Left lung (tissue), 4 donors: ENCODE measurements at regions not wholly inside any gene's neighbourhood (a gene's known extent, or its start where the extent isn't known, plus 50 kb on each side); places are given as distances from the start of the nearest gene placed in this dataset.

ENCODE experiments used
- ATAC-seq: fragments of 200-7000 bp; cut with Tn5 transposase; one replicate; pipeline ENCODE4 v1.9.1; 2020; ENCODE audit warnings: moderate library complexity
- DNase-seq, 4 donors: peaks; one replicate each; pipeline ENCODE4 v3.0.0-alpha.2; 2013 to 2020
- H3K27ac ChIP-seq, 2 donors: fragments of 200-600 bp; sonication (generic) in 1 of 2; one replicate each; pipeline versions ENCODE4 v1.5.0 to v1.8.0; 2020 to 2021
- H3K27me3 ChIP-seq, 2 donors: fragments of 200-600 bp; sonication (generic) in 1 of 2; one replicate each; pipeline versions ENCODE4 v1.5.0 to v1.8.0; 2020 to 2021
- H3K36me3 ChIP-seq, 2 donors: fragments of 200-600 bp; sonication (generic) in 1 of 2; one replicate each; pipeline versions ENCODE4 v1.5.0 to v1.8.0; 2020 to 2021
- H3K4me1 ChIP-seq, 2 donors: fragments of 200-600 bp; one replicate each; pipeline ENCODE4 v1.8.0; 2021
- H3K4me3 ChIP-seq, 2 donors: fragments of 200-600 bp; sonication (generic) in 1 of 2; one replicate each; pipeline versions ENCODE4 v1.5.0 to v1.8.0; 2020 to 2021; ENCODE audit warnings: mild to moderate bottlenecking in 1 of 2
- H3K9me3 ChIP-seq, 2 donors: fragments of 200-600 bp; sonication (generic) in 1 of 2; one replicate each; pipeline versions ENCODE4 v1.5.0 to v1.8.0; 2020 to 2021
- CTCF ChIP-seq, 2 donors: fragments of 200-600 bp; sonication (generic) in 1 of 2; IDR thresholded peaks; one replicate each; pipeline versions ENCODE4 v1.5.0 to v1.8.0; 2021; ENCODE audit warnings: antibody characterized with exemption in 2 of 2
- intact Hi-C, 2 donors: fragments of 100-400 bp; cut with DNase I; formaldehyde crosslinking; loops; one replicate each; pipeline versions ENCODE4 v1.11.2 to v1.14.2; 2022
- donor health status: DM: no; HTN: yes; CAD: no.
- donor health status: DM: no; HTN: no; CAD: no.

GRCh38 chrX:3449287-3449686 is 102.8 kb upstream of the MXRA5 start:
- no peak for ATAC-seq
- Histone ChIP-seq H3K4me3 (no peak overlapping the region), H3K36me3 (no peaks in the 10 kb centered on the region), H3K9me3 (no peaks in the 10 kb centered on the region), H3K27me3 (no peaks in the 10 kb centered on the region), H3K4me1 (no peaks in the 10 kb centered on the region), H3K27ac (no peak overlapping the region)
- intact Hi-C loops = no loop called here
- TF ChIP-seq CTCF (IDR thresholded peaks at IDR 0.05) = no peak
- DNase-seq = no peak

- no peak for DNase-seq
- Histone ChIP-seq H3K4me1 (no peaks in the 10 kb centered on the region), H3K9me3 (no peaks in the 10 kb centered on the region), H3K4me3 (no peak overlapping the region), H3K27ac (no peak overlapping the region), H3K27me3 (no peaks in the 10 kb centered on the region), H3K36me3 (no peaks in the 10 kb centered on the region)
- intact Hi-C loops = no loop called here
- TF ChIP-seq CTCF (IDR thresholded peaks at IDR 0.05) = no peak
- ATAC-seq = no peak
Measured at GRCh38 chrX:3448563-3448962, 102.1 kb upstream of the MXRA5 start.

DNA sequence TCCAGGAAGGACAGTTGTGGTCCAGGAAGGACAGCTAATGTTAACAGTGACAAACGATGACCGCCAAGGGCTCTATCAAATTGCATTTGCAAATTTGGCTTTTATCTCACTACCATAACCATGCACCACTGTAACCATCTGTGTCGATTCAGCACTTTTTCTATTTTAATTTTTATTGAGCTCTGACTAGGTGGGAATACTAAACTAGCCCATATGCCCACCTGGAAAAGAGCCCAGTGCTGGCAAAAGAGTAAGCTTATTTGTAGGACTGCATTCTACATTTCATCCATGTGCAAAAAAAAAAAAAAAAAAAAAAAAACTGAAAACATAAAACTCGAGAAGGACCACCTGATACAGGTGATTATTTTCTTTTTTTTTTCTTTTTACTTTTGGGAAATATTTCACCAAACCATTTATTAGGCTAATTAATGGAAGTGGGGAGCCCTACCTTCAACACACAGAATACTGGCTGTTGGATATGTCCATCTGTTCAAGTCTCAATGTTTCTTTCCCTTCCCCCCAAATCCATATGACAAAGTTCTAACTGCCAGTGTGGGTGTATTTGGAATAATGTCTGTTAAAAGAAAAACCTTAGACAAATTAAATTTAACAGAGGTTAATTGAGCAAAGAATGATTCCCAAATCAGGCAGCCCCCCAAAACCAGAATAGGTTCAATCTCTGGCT is 99.5 kb upstream of the MXRA5 start:
- TF ChIP-seq CTCF (IDR thresholded peaks at IDR 0.05) = no peak
- ATAC-seq (no peak), DNase-seq (no peak)
- Histone ChIP-seq H3K9me3 (no peaks in the 10 kb centered on the region), H3K4me1 (no peaks in the 10 kb centered on the region), H3K36me3 (no peaks in the 10 kb centered on the region), H3K4me3 (no peak overlapping the region), H3K27me3 (no peaks in the 10 kb centered on the region), H3K27ac (no peak overlapping the region)
- intact Hi-C loops = no loop called here

DNA sequence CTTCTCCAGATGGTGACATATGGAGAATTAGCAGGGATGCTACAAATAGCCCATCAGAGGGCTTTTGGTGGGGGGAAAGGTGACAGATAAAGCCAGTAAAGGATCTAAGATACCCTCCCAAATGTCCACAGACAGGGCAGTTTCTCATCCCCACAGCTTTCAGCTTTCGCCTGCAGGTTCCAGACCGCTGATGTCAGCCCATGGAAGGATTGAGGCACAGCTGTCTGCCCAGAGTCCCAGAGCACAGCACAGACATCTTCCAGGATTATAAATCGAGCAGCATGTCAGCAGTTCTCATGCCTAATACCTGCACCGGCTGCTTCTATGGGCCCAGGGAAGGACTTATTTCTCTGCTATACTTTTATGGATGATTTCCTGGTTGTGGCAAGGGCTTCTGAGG is 96.7 kb upstream of the MXRA5 start:
- ATAC-seq (no peak), DNase-seq (no peak)
- Histone ChIP-seq H3K4me1 (no peaks in the 10 kb centered on the region), H3K36me3 (no peaks in the 10 kb centered on the region), H3K4me3 (no peak overlapping the region), H3K9me3 (no peaks in the 10 kb centered on the region), H3K27ac (no peak overlapping the region), H3K27me3 (no peaks in the 10 kb centered on the region)
- intact Hi-C loops = no loop called here
- TF ChIP-seq CTCF (IDR thresholded peaks at IDR 0.05) = no peak

- Histone ChIP-seq H3K27ac (no peak overlapping the region), H3K9me3 (no peaks in the 10 kb centered on the region), H3K4me3 (no peak overlapping the region), H3K36me3 (no peaks in the 10 kb centered on the region), H3K4me1 (no peaks in the 10 kb centered on the region), H3K27me3 (no peaks in the 10 kb centered on the region)
- no peak for DNase-seq
- no peak for TF ChIP-seq CTCF (IDR thresholded peaks at IDR 0.05)
- no peak for ATAC-seq
- intact Hi-C loops = no loop called here
Measured at GRCh38 chrX:3442691-3443090, 96.2 kb upstream of the MXRA5 start.
